GM19025 (cell line): ENCODE measurements at regions not wholly inside any gene's neighbourhood (a gene's known extent, or its start where the extent isn't known, plus 50 kb on each side); places are given as distances from the start of the nearest gene placed in this dataset.

ENCODE experiments used
- ATAC-seq: cut with Tn5 transposase; IDR thresholded peaks from one replicate; pipeline ENCODE4 v1.9.1; 2021; ENCODE audit warnings: mild to moderate bottlenecking, low read depth, moderate library complexity; ENCODE audit not compliant: unreplicated experiment

GRCh38 chr3:132183811-132184210 lies 133.4 kb upstream of the ACP3 start:
- no peak for ATAC-seq

- no peak for ATAC-seq
Observed at GRCh38 chr3:132187746-132188145, 129.5 kb upstream of the ACP3 start.

GRCh38 chr3:132189601-132190000 lies 127.6 kb upstream of the ACP3 start:
- no peak for ATAC-seq

GRCh38 chr3:132196113-132196512 lies 121.1 kb upstream of the ACP3 start:
- ATAC-seq: no peak

GRCh38 chr3:132198516-132198915 lies 118.7 kb upstream of the ACP3 start:
- no peak for ATAC-seq

GRCh38 chr3:132199451-132199850 lies 117.8 kb upstream of the ACP3 start:
- no peak for ATAC-seq

GRCh38 chr3:132202586-132202985 lies 114.6 kb upstream of the ACP3 start:
- no peak for ATAC-seq

GRCh38 chr3:132203889-132204596 lies 113.2 kb upstream of the ACP3 start:
- ATAC-seq: no peak

GRCh38 chr3:132205609-132206008 lies 111.6 kb upstream of the ACP3 start:
- no peak for ATAC-seq

GRCh38 chr3:132209855-132210254 lies 107.4 kb upstream of the ACP3 start:
- ATAC-seq: no peak

GRCh38 chr3:132210476-132211346 lies 106.5 kb upstream of the ACP3 start:
- no peak for ATAC-seq

- ATAC-seq: no peak
Observed at GRCh38 chr3:132211896-132212295, 105.3 kb upstream of the ACP3 start.

GRCh38 chr3:132218817-132219755 lies 98.1 kb upstream of the ACP3 start:
- ATAC-seq: no peak

- ATAC-seq: no peak
Observed at GRCh38 chr3:132220986-132221385, 96.2 kb upstream of the ACP3 start.

GRCh38 chr3:132222868-132223538 lies 94.2 kb upstream of the ACP3 start:
- ATAC-seq: no peak

- no peak for ATAC-seq
Observed at GRCh38 chr3:132225664-132226063, 91.5 kb upstream of the ACP3 start.

- no peak for ATAC-seq
Observed at GRCh38 chr3:132228923-132229322, 88.3 kb upstream of the ACP3 start.

GRCh38 chr3:132229641-132230040 lies 87.6 kb upstream of the ACP3 start:
- no peak for ATAC-seq

- no peak for ATAC-seq
Observed at GRCh38 chr3:132230156-132231000, 86.8 kb upstream of the ACP3 start.
